Fibroblast of skin of scalp (primary cell): ENCODE measurements at regions not wholly inside any gene's neighbourhood (a gene's known extent, or its start where the extent isn't known, plus 50 kb on each side); places are given as distances from the start of the nearest gene placed in this dataset.
"Not testable (repeated sequence)": the region's sequence is repeated elsewhere in the genome, so short reads cannot be mapped to it uniquely, and the experiment has no call there.

Experiments
- DNase-seq: peaks from one replicate; pipeline ENCODE4 v3.0.0-alpha.2; 2013

GRCh38 chr15:39514933-39515332, 65.9 kb upstream of the THBS1 start:
- DNase-seq: no peak

- DNase-seq: no peak
Observed at GRCh38 chr15:39515765-39516164, 65.1 kb upstream of the THBS1 start.

- no peak for DNase-seq
Observed at GRCh38 chr15:39517122-39517855, 63.6 kb upstream of the THBS1 start.

GRCh38 chr15:39523968-39524367, 56.9 kb upstream of the THBS1 start:
- DNase-seq: not testable (repeated sequence)

GRCh38 chr15:39529457-39529856, 51.4 kb upstream of the THBS1 start:
- no peak for DNase-seq

GRCh38 chr15:39530480-39531342, 50.2 kb upstream of the THBS1 start:
- no peak for DNase-seq
